CD4-positive, alpha-beta T cell (primary cell): ENCODE measurements at regions not wholly inside any gene's neighbourhood (a gene's known extent, or its start where the extent isn't known, plus 50 kb on each side); places are given as distances from the start of the nearest gene placed in this dataset.

ENCODE experiments used
- ATAC-seq: fragments of 200-7000 bp; cut with Tn5 transposase; one replicate; pipeline ENCODE4 v1.10.0; 2022; ENCODE audit warnings: mild to moderate bottlenecking; ENCODE audit not compliant: poor library complexity
- CTCF ChIA-PET: fragments of 350-600 bp; sonication (Branson Sonifier 250); formaldehyde crosslinking; loops from one replicate; lab custom pipeline; 2021; ENCODE audit warnings: antibody characterized with exemption, inconsistent platforms; lab: Charles Lee
- POLR2A ChIA-PET: fragments of 350-600 bp; sonication (Branson Sonifier 250); formaldehyde crosslinking; loops from one replicate; lab custom pipeline; 2021; ENCODE audit warnings: antibody characterized with exemption, inconsistent platforms; lab: Charles Lee
- DNase-seq, 14 experiments: peaks; one replicate each; pipeline ENCODE4 v3.0.0-alpha.2; 2013 to 2020; ENCODE audit warnings: mixed read lengths in 2 of 14
- H3K27ac ChIP-seq, 2 donors: one replicate each; pipeline versions ENCODE4 v1.5.1 to v1.7.0; 2013; ENCODE audit warnings: low read length in 2 of 2, low read depth in 1 of 2, mild to moderate bottlenecking in 1 of 2
- H3K27me3 ChIP-seq, 2 experiments: 1 replicate in 1 of 2; 2 replicates in 1 of 2; pipeline versions ENCODE4 v1.6.1 to v1.7.0; 2013; ENCODE audit warnings: low read length in 2 of 2, control low read depth in 1 of 2, mild to moderate bottlenecking in 1 of 2, moderate library complexity in 1 of 2; ENCODE audit not compliant: insufficient read depth in 2 of 2, control insufficient read depth in 1 of 2
- H3K36me3 ChIP-seq: one replicate; pipeline ENCODE4 v1.6.1; 2013; ENCODE audit warnings: low read length, control low read depth; ENCODE audit not compliant: insufficient read depth
- H3K4me1 ChIP-seq: one replicate; pipeline ENCODE4 v1.6.1; 2013; ENCODE audit warnings: low read length, control low read depth; ENCODE audit not compliant: insufficient read depth
- H3K4me3 ChIP-seq: one replicate; pipeline ENCODE4 v1.5.1; 2013; ENCODE audit warnings: mild to moderate bottlenecking, low read length, moderate library complexity
- H3K9me3 ChIP-seq, 2 experiments: 1 replicate in 1 of 2; 2 replicates in 1 of 2; pipeline versions ENCODE4 v1.6.1 to v1.7.0; 2013; ENCODE audit warnings: low read length in 2 of 2, mild to moderate bottlenecking in 2 of 2, control low read depth in 1 of 2, moderate library complexity in 1 of 2; ENCODE audit not compliant: control insufficient read depth in 1 of 2, insufficient read depth in 1 of 2
- H3K27ac Mint-ChIP-seq: one replicate; pipeline ENCODE4 v1.8.0; 2020; ENCODE audit warnings: mixed read lengths
- H3K27me3 Mint-ChIP-seq: one replicate; pipeline ENCODE4 v1.8.0; 2021; ENCODE audit warnings: mixed read lengths
- H3K36me3 Mint-ChIP-seq: one replicate; pipeline ENCODE4 v1.8.0; 2021; ENCODE audit warnings: low read depth, mixed read lengths
- H3K4me1 Mint-ChIP-seq: one replicate; pipeline ENCODE4 v1.8.0; 2021; ENCODE audit warnings: low read depth, mixed read lengths
- H3K4me3 Mint-ChIP-seq: one replicate; pipeline ENCODE4 v1.8.0; 2020; ENCODE audit warnings: mild to moderate bottlenecking, mixed read lengths
- H3K9me3 Mint-ChIP-seq: one replicate; pipeline ENCODE4 v1.8.0; 2020; ENCODE audit warnings: mixed read lengths
- intact Hi-C, 2 experiments: fragments of 100-400 bp; cut with DNase I in 1 of 2; cut with micrococcal nuclease in 1 of 2; formaldehyde crosslinking; loops; one replicate each; pipeline versions ENCODE4 v1.15.1 to v1.9.0; 2023 to 2025; cut with DNase I, micrococcal nuclease
- TF ChIP-seq, protein P1 (sequence below): fragments of 200-600 bp; IDR thresholded peaks from one replicate; pipeline ENCODE4 v1.8.0; 2022; ENCODE audit warnings: antibody characterized with exemption, mild to moderate bottlenecking

DNA sequence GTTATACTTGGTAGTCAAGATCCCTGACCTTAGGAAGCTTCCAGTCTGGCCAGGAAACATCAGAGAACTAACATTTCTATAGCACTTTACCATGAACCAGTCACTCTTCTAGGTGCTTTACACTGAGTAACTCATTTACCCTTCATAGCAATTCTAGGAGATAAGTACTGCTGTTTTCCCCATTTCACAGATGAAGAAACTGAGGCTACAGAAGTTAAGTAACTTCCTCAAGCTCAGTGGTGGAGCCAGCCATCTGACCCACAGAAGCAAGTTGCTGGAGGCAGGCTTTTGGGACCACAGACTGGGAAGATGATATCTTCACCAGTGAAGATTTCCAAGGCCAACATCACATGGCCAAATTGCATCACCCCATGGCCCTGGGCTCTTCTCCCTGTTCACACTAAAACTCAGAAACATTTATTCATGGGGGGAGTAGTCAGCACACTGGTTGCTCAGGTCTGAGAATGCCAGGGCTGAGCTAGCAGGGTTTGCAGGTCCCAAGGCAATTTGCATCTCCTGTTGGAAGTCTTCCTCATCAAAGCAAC lies 70.3 kb downstream of the UNC5CL start:
- no peak for ATAC-seq
- no peak for DNase-seq
- Mint-ChIP-seq H3K4me3 (no peak overlapping the region), H3K27ac (no peak overlapping the region), H3K27me3 (peaks cover 10% of the 10 kb centered on the region), H3K36me3 (no peaks in the 10 kb centered on the region), H3K4me1 (no peaks in the 10 kb centered on the region), H3K9me3 (peaks cover 6% of the 10 kb centered on the region)
- H3K27ac ChIP-seq, result no peak overlapping the region
- intact Hi-C loops, result no loop called here
- no peaks in the 10 kb centered on the region for H3K27me3 ChIP-seq
- H3K4me1 ChIP-seq, result no peaks in the 10 kb centered on the region
- no peaks in the 10 kb centered on the region for H3K36me3 ChIP-seq
- no peak overlapping the region for H3K4me3 ChIP-seq
- TF ChIP-seq, protein P1, sequence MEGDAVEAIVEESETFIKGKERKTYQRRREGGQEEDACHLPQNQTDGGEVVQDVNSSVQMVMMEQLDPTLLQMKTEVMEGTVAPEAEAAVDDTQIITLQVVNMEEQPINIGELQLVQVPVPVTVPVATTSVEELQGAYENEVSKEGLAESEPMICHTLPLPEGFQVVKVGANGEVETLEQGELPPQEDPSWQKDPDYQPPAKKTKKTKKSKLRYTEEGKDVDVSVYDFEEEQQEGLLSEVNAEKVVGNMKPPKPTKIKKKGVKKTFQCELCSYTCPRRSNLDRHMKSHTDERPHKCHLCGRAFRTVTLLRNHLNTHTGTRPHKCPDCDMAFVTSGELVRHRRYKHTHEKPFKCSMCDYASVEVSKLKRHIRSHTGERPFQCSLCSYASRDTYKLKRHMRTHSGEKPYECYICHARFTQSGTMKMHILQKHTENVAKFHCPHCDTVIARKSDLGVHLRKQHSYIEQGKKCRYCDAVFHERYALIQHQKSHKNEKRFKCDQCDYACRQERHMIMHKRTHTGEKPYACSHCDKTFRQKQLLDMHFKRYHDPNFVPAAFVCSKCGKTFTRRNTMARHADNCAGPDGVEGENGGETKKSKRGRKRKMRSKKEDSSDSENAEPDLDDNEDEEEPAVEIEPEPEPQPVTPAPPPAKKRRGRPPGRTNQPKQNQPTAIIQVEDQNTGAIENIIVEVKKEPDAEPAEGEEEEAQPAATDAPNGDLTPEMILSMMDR, result no peak
- H3K9me3 ChIP-seq, result no peaks in the 10 kb centered on the region
- ChIA-PET CTCF (no interaction called here), POLR2A (no interaction called here)

DNA sequence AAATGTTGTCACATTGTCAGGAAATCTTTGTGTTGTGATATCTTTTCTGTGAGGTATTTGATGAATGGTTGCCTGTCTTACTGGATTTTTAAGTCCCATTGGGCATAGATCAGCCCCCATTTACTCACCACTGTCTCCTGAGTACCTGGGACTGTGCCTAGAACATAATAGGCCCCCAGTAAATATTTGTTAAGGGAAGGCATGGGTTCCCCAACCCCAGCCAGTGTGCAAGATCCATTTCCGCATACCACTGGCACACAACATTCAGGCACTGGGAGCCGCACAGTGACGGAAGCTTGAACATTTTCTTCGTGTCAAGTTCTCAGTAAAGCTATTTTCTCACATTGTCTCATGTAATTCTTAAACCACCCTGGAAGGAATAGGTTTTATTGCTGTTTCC lies 72.2 kb downstream of the UNC5CL start:
- ChIA-PET CTCF (no interaction called here), POLR2A (no interaction called here)
- Histone ChIP-seq H3K27ac (no peak overlapping the region), H3K9me3 (no peaks in the 10 kb centered on the region), H3K4me1 (no peaks in the 10 kb centered on the region), H3K27me3 (no peaks in the 10 kb centered on the region), H3K36me3 (no peaks in the 10 kb centered on the region), H3K4me3 (no peak overlapping the region)
- Mint-ChIP-seq H3K27me3 (peaks cover 6% of the 10 kb centered on the region), H3K4me1 (no peaks in the 10 kb centered on the region), H3K36me3 (no peaks in the 10 kb centered on the region), H3K4me3 (no peak overlapping the region), H3K9me3 (no peaks in the 10 kb centered on the region), H3K27ac (no peak overlapping the region)
- intact Hi-C loops, result no loop called here
- TF ChIP-seq, protein P1, result no peak
- ATAC-seq (no peak), DNase-seq (no peak)

DNA sequence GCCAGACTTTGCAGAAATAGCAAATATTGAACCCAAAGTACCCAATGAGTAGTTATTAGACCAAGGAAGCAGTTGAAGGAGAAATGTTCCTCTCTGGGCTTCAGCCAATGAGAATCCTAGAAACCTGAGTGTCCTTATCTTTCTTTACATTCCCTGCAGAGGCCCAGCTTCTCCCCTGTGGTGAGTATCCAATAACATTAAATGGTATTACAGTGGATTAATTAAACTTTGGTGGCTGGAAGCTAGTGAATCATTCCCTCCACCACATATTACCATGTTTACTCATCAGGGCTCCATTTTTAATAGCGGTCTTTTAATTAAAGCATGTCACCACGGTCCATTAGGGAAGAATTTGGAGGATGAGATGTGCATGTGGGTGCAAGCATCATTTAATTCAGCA lies 74.0 kb downstream of the UNC5CL start:
- no peak for DNase-seq
- Mint-ChIP-seq H3K4me1 (no peaks in the 10 kb centered on the region), H3K27ac (no peak overlapping the region), H3K36me3 (no peaks in the 10 kb centered on the region), H3K9me3 (no peaks in the 10 kb centered on the region), H3K27me3 (no peaks in the 10 kb centered on the region), H3K4me3 (no peak overlapping the region)
- H3K4me1 ChIP-seq, result no peaks in the 10 kb centered on the region
- POLR2A ChIA-PET, result no interaction called here
- H3K9me3 ChIP-seq, result no peaks in the 10 kb centered on the region
- no peaks in the 10 kb centered on the region for H3K36me3 ChIP-seq
- TF ChIP-seq, protein P1, result no peak
- no peaks in the 10 kb centered on the region for H3K27me3 ChIP-seq
- intact Hi-C loops, result no loop called here
- CTCF ChIA-PET, result no interaction called here
- ATAC-seq, result no peak
- H3K4me3 ChIP-seq, result no peak overlapping the region
- no peak overlapping the region for H3K27ac ChIP-seq
